Liver (tissue), 7 donors: ENCODE measurements at regions not wholly inside any gene's neighbourhood (a gene's known extent, or its start where the extent isn't known, plus 50 kb on each side); places are given as distances from the start of the nearest gene placed in this dataset.

Experiments used
- DNase-seq: peaks from one replicate; pipeline ENCODE4 v3.0.0-alpha.2; 2017; ENCODE audit warnings: low spot score
- H3K27ac ChIP-seq, 2 donors: one replicate each; pipeline ENCODE4 v1.7.0; 2013; ENCODE audit warnings: inconsistent platforms in 2 of 2, low read length in 2 of 2, control low read depth in 1 of 2, low read depth in 1 of 2, mild to moderate bottlenecking in 1 of 2
- H3K27me3 ChIP-seq, 4 donors: one replicate each; pipeline versions ENCODE4 v1.6.1 to v1.7.0; 2013; ENCODE audit warnings: low read length in 3 of 4, inconsistent platforms in 1 of 4, mild to moderate bottlenecking in 1 of 4, moderate library complexity in 1 of 4; ENCODE audit not compliant: control insufficient read depth in 4 of 4, insufficient read depth in 4 of 4
- H3K36me3 ChIP-seq, 4 donors: one replicate each; pipeline versions ENCODE4 v1.6.1 to v1.7.0; 2013; ENCODE audit warnings: low read length in 3 of 4, mild to moderate bottlenecking in 3 of 4, low read depth in 1 of 4, moderate library complexity in 1 of 4; ENCODE audit not compliant: control insufficient read depth in 4 of 4, insufficient read depth in 3 of 4
- H3K4me1 ChIP-seq, 4 donors: one replicate each; pipeline versions ENCODE4 v1.6.1 to v1.7.0; 2013; ENCODE audit warnings: low read length in 3 of 4, mild to moderate bottlenecking in 3 of 4, moderate library complexity in 1 of 4; ENCODE audit not compliant: control insufficient read depth in 4 of 4, insufficient read depth in 4 of 4
- H3K4me3 ChIP-seq, 3 donors: one replicate each; pipeline versions ENCODE4 v1.6.1 to v1.7.0; 2013; ENCODE audit warnings: low read length in 3 of 3, control low read depth in 1 of 3, low read depth in 1 of 3, mild to moderate bottlenecking in 1 of 3
- H3K9ac ChIP-seq, 2 donors: one replicate each; pipeline ENCODE4 v1.7.0; 2013; ENCODE audit warnings: low read length in 2 of 2, mild to moderate bottlenecking in 2 of 2, moderate library complexity in 2 of 2, control low read depth in 1 of 2, low read depth in 1 of 2
- H3K9me3 ChIP-seq, 4 donors: one replicate each; pipeline versions ENCODE4 v1.6.1 to v1.7.0; 2013; ENCODE audit warnings: low read length in 3 of 4; ENCODE audit not compliant: control insufficient read depth in 4 of 4
- EGR1 ChIP-seq, 2 donors: IDR thresholded peaks; 2 replicates each; pipeline ENCODE4 v1.6.1; 2016 to 2018; ENCODE audit warnings: antibody characterized with exemption in 2 of 2, low read depth in 2 of 2
- FOXA1 ChIP-seq: IDR thresholded peaks from 2 replicates; pipeline ENCODE4 v1.6.1; 2016; ENCODE audit warnings: antibody characterized with exemption
- GABPA ChIP-seq, 2 donors: IDR thresholded peaks in 1 of 2; conservative IDR thresholded peaks in 1 of 2; 2 replicates each; pipeline ENCODE4 v1.6.1; 2016; ENCODE audit warnings: antibody characterized with exemption in 2 of 2, mild to moderate bottlenecking in 1 of 2, moderate library complexity in 1 of 2
- HNF4A ChIP-seq, 2 donors: conservative IDR thresholded peaks; 2 replicates each; pipeline ENCODE4 v1.6.1; 2016; ENCODE audit warnings: antibody characterized with exemption in 2 of 2, mild to moderate bottlenecking in 2 of 2
- HNF4G ChIP-seq: IDR thresholded peaks from 2 replicates; pipeline ENCODE4 v1.6.1; 2016; ENCODE audit warnings: antibody characterized with exemption
- JUND ChIP-seq, 2 donors: IDR thresholded peaks; 2 replicates each; pipeline ENCODE4 v1.6.1; 2016; ENCODE audit warnings: antibody characterized with exemption in 2 of 2
- NR2F2 ChIP-seq: IDR thresholded peaks from 2 replicates; pipeline ENCODE4 v1.6.1; 2016; ENCODE audit warnings: antibody characterized with exemption
- REST ChIP-seq: IDR thresholded peaks from 2 replicates; pipeline ENCODE4 v1.6.1; 2016; ENCODE audit warnings: antibody characterized with exemption, mild to moderate bottlenecking
- RXRA ChIP-seq, 2 donors: IDR thresholded peaks; 2 replicates each; pipeline ENCODE4 v1.6.1; 2017 to 2018; ENCODE audit warnings: antibody characterized with exemption in 2 of 2, mild to moderate bottlenecking in 1 of 2
- WGBS: extraction: QIAGEN DNeasy Blood & Tissue Kit; methylation state at CpG from one replicate; pipeline ENCODE4 v1.1.7; 2013; 5-methylcytosine and 5-hydroxymethylcytosine counted together
- TF ChIP-seq, protein P1 (sequence below): IDR thresholded peaks from 2 replicates; pipeline ENCODE4 v1.6.1; 2016; ENCODE audit warnings: antibody characterized with exemption
- TF ChIP-seq, protein P2 (sequence below): IDR thresholded peaks from 2 replicates; pipeline ENCODE4 v1.6.1; 2016; ENCODE audit warnings: antibody characterized with exemption
- donor health status: healthy.
- donor health status: healthy.
- donor health status: healthy.
- donor health status: healthy.

- WGBS, result 76% methylated on average over 4 of the region's 4 CpGs
- no peak for DNase-seq
- Histone ChIP-seq H3K4me3 (no peak overlapping the region), H3K27ac (no peak overlapping the region), H3K9me3 (peaks cover 0 to 4% (median 0%) of the 10 kb centered on the region in 4 donors), H3K27me3 (no peaks in the 10 kb centered on the region), H3K4me1 (no peaks in the 10 kb centered on the region), H3K9ac (no peak overlapping the region), H3K36me3 (no peaks in the 10 kb centered on the region)
- TF ChIP-seq, protein P1, sequence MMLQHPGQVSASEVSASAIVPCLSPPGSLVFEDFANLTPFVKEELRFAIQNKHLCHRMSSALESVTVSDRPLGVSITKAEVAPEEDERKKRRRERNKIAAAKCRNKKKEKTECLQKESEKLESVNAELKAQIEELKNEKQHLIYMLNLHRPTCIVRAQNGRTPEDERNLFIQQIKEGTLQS, result no peak
Observed at GRCh38 chr13:44068737-44069136, 189.0 kb downstream of the LACC1 start.

DNA sequence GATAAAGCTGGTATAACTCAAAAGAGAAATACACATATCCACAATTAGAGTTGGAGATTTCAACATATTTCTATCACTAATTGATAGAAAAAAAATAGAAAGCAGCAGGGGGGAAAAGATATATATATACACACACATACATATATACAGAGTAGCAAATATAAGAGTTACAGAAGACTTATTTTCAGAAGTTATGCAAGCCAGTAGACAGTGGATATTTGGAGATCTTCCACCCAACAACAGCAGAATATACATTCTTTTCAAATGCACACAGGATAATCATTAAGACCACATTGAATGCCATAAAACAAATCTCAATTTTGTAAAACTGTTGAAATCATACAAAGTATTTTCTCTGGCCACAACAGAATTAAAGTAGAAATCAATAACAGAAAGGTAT, 192.8 kb downstream of the LACC1 start:
- no peaks in the 10 kb centered on the region for H3K4me1 ChIP-seq
- peaks cover 0 to 4% (median 0%) of the 10 kb centered on the region in 4 donors for H3K9me3 ChIP-seq
- H3K4me3 ChIP-seq, result no peak overlapping the region
- H3K36me3 ChIP-seq, result no peaks in the 10 kb centered on the region
- H3K27ac ChIP-seq, result no peak overlapping the region
- TF ChIP-seq GABPA (IDR thresholded peaks at IDR 0.05 in 1 of 2, conservative IDR thresholded peaks at IDR 0.05 in 1 of 2), result no peak
- no peak for TF ChIP-seq FOXA1
- no peak for TF ChIP-seq RXRA (IDR thresholded peaks at IDR 0.05)
- no peak for TF ChIP-seq HNF4G
- no peak for TF ChIP-seq NR2F2
- TF ChIP-seq, protein P2, sequence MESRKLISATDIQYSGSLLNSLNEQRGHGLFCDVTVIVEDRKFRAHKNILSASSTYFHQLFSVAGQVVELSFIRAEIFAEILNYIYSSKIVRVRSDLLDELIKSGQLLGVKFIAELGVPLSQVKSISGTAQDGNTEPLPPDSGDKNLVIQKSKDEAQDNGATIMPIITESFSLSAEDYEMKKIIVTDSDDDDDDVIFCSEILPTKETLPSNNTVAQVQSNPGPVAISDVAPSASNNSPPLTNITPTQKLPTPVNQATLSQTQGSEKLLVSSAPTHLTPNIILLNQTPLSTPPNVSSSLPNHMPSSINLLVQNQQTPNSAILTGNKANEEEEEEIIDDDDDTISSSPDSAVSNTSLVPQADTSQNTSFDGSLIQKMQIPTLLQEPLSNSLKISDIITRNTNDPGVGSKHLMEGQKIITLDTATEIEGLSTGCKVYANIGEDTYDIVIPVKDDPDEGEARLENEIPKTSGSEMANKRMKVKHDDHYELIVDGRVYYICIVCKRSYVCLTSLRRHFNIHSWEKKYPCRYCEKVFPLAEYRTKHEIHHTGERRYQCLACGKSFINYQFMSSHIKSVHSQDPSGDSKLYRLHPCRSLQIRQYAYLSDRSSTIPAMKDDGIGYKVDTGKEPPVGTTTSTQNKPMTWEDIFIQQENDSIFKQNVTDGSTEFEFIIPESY, result no peak
- TF ChIP-seq EGR1 (IDR thresholded peaks at IDR 0.05; ENCODE audit: low read depth in 2 of 2), result no peak
- TF ChIP-seq JUND (IDR thresholded peaks at IDR 0.05), result no peak
- H3K9ac ChIP-seq, result no peak overlapping the region
- H3K27me3 ChIP-seq, result no peaks in the 10 kb centered on the region
- DNase-seq, result no peak

DNA sequence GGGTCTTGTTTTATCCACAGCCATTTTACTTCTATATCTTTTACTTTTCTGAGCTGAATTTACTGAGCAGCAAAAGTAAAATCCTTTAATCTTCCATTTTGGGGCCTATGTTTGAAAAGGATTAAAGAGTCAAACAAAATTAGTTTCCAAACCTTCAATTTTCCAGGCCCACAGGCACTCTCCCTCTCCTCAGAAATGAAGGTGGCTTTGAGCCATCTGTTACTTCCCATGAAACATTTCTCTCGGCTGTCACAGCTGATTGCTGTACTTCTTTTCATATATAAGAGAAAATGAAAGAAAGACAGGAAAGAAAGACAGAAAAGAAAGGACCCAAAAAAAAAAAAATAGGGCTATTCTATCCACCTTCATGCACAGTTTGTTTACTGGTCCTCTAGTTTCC, 194.9 kb downstream of the LACC1 start:
- Histone ChIP-seq H3K9me3 (peaks cover 0 to 4% (median 0%) of the 10 kb centered on the region in 4 donors), H3K27ac (no peak overlapping the region), H3K4me1 (no peaks in the 10 kb centered on the region), H3K27me3 (no peaks in the 10 kb centered on the region), H3K9ac (no peak overlapping the region), H3K36me3 (no peaks in the 10 kb centered on the region), H3K4me3 (no peak overlapping the region)
- DNase-seq, result no peak
- TF ChIP-seq FOXA1 (no peak), HNF4A (conservative IDR thresholded peaks at IDR 0.05) (no peak), EGR1 (IDR thresholded peaks at IDR 0.05; ENCODE audit: low read depth in 2 of 2) (no peak), GABPA (IDR thresholded peaks at IDR 0.05 in 1 of 2, conservative IDR thresholded peaks at IDR 0.05 in 1 of 2) (no peak), NR2F2 (no peak), REST (no peak)
- TF ChIP-seq, protein P1, result no peak
- WGBS, result 85% methylated on average over 1 of the region's 1 CpG
